ENCODE measurements at regions not wholly inside any gene's neighbourhood (a gene's known extent, or its start where the extent isn't known, plus 50 kb on each side); places are given as distances from the start of the nearest gene placed in this dataset.
"Not testable (repeated sequence)": the region's sequence is repeated elsewhere in the genome, so short reads cannot be mapped to it uniquely, and the experiment has no call there.

GRCh38 chr17:14429084-14429483, 128.2 kb downstream of the HS3ST3B1 start:
- H3K27ac ChIP-seq, result no peak overlapping the region
- in situ Hi-C loops (cut with HindIII; ENCODE audit: low pct_ligation_motif_present, low sequenced_read_pairs), result no loop called here
- no peak for DNase-seq
- no peaks in the 10 kb centered on the region for H3K27me3 ChIP-seq (replicated peaks)
- no peak overlapping the region for H3K4me3 ChIP-seq (ENCODE audit: low read depth, low read length)
- no peaks in the 10 kb centered on the region for H3K36me3 ChIP-seq (replicated peaks)
- no peak for TF ChIP-seq CTCF (IDR thresholded peaks at IDR 0.05; ENCODE audit: low read depth, low read length, missing control alignments)

GRCh38 chr17:14428648-14429029, 127.8 kb downstream of the HS3ST3B1 start:
- in situ Hi-C loops (cut with HindIII; ENCODE audit: low pct_ligation_motif_present, low sequenced_read_pairs), result no loop called here

GRCh38 chr17:14427900-14428647, 127.2 kb downstream of the HS3ST3B1 start:
- DNase-seq, result no peak
- H3K27me3 ChIP-seq (replicated peaks), result no peaks in the 10 kb centered on the region
- no peak overlapping the region for H3K27ac ChIP-seq
- in situ Hi-C loops (cut with HindIII; ENCODE audit: low pct_ligation_motif_present, low sequenced_read_pairs), result no loop called here
- TF ChIP-seq CTCF (IDR thresholded peaks at IDR 0.05; ENCODE audit: low read depth, low read length, missing control alignments), result no peak
- H3K36me3 ChIP-seq (replicated peaks), result no peaks in the 10 kb centered on the region
- H3K4me3 ChIP-seq (ENCODE audit: low read depth, low read length), result no peak overlapping the region

More at GRCh38 chr17:14428648-14429029, 127.8 kb downstream of the HS3ST3B1 start:
- H3K4me3 ChIP-seq (ENCODE audit: low read depth, low read length), result no peak overlapping the region
- DNase-seq, result no peak
- no peak for TF ChIP-seq CTCF (IDR thresholded peaks at IDR 0.05; ENCODE audit: low read depth, low read length, missing control alignments)
- H3K27ac ChIP-seq, result no peak overlapping the region
- no peaks in the 10 kb centered on the region for H3K27me3 ChIP-seq (replicated peaks)
- H3K36me3 ChIP-seq (replicated peaks), result no peaks in the 10 kb centered on the region

GRCh38 chr17:14423156-14423555, 122.3 kb downstream of the HS3ST3B1 start:
- H3K27ac ChIP-seq; H3K4me3 ChIP-seq (ENCODE audit: low read depth, low read length); DNase-seq; H3K27me3 ChIP-seq (replicated peaks); in situ Hi-C loops (cut with HindIII; ENCODE audit: low pct_ligation_motif_present, low sequenced_read_pairs); H3K36me3 ChIP-seq (replicated peaks): not testable (repeated sequence)

- Histone ChIP-seq H3K4me3 (ENCODE audit: low read depth, low read length) (no peak overlapping the region), H3K36me3 (replicated peaks) (no peaks in the 10 kb centered on the region), H3K27me3 (replicated peaks) (no peaks in the 10 kb centered on the region), H3K27ac (no peak overlapping the region)
- in situ Hi-C loops (cut with HindIII; ENCODE audit: low pct_ligation_motif_present, low sequenced_read_pairs), result no loop called here
- TF ChIP-seq CTCF (IDR thresholded peaks at IDR 0.05; ENCODE audit: low read depth, low read length, missing control alignments), result no peak
- no peak for DNase-seq
These were observed 116.5 kb downstream of the HS3ST3B1 start for GRCh38 chr17:14417336-14417735.

GRCh38 chr17:14409292-14409691, 108.4 kb downstream of the HS3ST3B1 start:
- in situ Hi-C loops (cut with HindIII; ENCODE audit: low pct_ligation_motif_present, low sequenced_read_pairs), result no loop called here
- H3K36me3 ChIP-seq (replicated peaks), result no peaks in the 10 kb centered on the region
- no peak for DNase-seq
- TF ChIP-seq CTCF (IDR thresholded peaks at IDR 0.05; ENCODE audit: low read depth, low read length, missing control alignments), result no peak
- no peak overlapping the region for H3K27ac ChIP-seq
- H3K4me3 ChIP-seq (ENCODE audit: low read depth, low read length), result no peak overlapping the region
- H3K27me3 ChIP-seq (replicated peaks), result no peaks in the 10 kb centered on the region
